Thyroid gland (tissue), 4 donors: ENCODE measurements at regions not wholly inside any gene's neighbourhood (a gene's known extent, or its start where the extent isn't known, plus 50 kb on each side); places are given as distances from the start of the nearest gene placed in this dataset.

Source experiments
- POLR2A ChIP-seq, 2 donors: fragments of 450-650 bp; IDR thresholded peaks; one replicate each; pipeline ENCODE4 v1.6.1; 2017; ENCODE audit warnings: antibody characterized with exemption in 2 of 2, mild to moderate bottlenecking in 2 of 2, moderate library complexity in 1 of 2
- TF ChIP-seq, protein P1 (sequence below), 6 experiments: fragments of 200-600 bp in 3 of 6; fragments of 450-650 bp in 3 of 6; sonication (generic) in 3 of 6; IDR thresholded peaks; one replicate each; pipeline ENCODE4 v1.5.1; 2016 to 2019; ENCODE audit warnings: antibody characterized with exemption in 6 of 6, mild to moderate bottlenecking in 2 of 6, inconsistent platforms in 1 of 6, moderate library complexity in 1 of 6

DNA sequence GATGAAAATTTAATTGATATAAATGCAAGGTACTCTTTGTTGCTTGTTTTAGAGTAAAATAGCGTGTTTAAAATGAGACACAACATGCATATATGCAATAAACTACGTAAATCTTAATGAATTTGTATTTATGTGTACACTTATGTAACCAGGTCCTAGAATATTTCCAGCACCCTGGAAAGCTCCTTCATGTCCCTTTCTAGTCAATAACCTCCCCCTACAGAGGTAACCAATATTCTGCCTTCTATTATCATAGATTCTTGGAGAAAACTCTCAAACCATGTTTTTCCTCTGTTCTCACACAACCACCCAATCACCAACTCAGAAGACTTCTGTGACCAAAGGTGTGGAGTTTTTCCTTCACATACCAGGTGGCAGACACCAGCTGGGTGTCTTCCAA, 79.6 kb upstream of the THUMPD2 start:
- TF ChIP-seq POLR2A (IDR thresholded peaks at IDR 0.05) = no peak
- TF ChIP-seq, protein P1, sequence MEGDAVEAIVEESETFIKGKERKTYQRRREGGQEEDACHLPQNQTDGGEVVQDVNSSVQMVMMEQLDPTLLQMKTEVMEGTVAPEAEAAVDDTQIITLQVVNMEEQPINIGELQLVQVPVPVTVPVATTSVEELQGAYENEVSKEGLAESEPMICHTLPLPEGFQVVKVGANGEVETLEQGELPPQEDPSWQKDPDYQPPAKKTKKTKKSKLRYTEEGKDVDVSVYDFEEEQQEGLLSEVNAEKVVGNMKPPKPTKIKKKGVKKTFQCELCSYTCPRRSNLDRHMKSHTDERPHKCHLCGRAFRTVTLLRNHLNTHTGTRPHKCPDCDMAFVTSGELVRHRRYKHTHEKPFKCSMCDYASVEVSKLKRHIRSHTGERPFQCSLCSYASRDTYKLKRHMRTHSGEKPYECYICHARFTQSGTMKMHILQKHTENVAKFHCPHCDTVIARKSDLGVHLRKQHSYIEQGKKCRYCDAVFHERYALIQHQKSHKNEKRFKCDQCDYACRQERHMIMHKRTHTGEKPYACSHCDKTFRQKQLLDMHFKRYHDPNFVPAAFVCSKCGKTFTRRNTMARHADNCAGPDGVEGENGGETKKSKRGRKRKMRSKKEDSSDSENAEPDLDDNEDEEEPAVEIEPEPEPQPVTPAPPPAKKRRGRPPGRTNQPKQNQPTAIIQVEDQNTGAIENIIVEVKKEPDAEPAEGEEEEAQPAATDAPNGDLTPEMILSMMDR (IDR thresholded peaks at IDR 0.05) = no peak
